ENCODE measurements at regions not wholly inside any gene's neighbourhood (a gene's known extent, or its start where the extent isn't known, plus 50 kb on each side); places are given as distances from the start of the nearest gene placed in this dataset.
A peak's percentile ranks its signal among the peaks of the same experiment; 100 is the strongest.

DNA sequence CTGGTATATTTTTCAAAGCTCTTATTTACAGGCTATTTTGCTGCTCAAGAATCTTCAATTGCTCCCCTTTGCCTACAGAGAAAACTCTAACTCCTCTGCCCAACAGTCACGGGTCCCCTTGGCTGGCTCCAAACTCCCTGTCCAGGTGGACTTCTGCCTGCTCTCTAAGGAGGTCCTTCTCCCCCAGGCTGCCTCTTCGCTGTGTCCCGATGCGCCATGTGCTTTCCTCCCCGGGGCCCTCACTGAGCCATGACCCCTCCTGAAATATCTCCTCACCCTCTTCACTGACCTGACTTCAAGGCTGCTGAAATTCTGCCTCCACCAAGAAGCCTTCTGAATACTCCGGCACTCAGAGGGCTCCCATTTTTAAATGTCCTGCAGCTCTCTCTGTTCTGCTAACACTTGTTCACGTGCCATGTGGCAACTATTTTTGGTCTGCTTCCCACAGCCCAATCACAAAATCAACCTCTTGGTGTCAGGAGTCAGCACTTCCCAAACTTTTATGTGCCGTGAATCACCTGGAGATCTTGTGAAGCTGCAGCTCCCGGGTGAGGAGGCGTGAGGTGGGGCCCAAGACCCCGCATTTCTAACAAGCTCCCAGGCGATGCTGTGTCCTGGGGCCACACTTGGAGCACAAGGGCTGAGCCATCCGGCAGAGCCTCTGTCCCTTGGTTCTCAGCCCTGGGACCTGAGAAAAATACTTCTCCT, 85.7 kb upstream of the COL13A1 start:
- no peak for DNase-seq (ENCODE audit: low spot score)

DNA sequence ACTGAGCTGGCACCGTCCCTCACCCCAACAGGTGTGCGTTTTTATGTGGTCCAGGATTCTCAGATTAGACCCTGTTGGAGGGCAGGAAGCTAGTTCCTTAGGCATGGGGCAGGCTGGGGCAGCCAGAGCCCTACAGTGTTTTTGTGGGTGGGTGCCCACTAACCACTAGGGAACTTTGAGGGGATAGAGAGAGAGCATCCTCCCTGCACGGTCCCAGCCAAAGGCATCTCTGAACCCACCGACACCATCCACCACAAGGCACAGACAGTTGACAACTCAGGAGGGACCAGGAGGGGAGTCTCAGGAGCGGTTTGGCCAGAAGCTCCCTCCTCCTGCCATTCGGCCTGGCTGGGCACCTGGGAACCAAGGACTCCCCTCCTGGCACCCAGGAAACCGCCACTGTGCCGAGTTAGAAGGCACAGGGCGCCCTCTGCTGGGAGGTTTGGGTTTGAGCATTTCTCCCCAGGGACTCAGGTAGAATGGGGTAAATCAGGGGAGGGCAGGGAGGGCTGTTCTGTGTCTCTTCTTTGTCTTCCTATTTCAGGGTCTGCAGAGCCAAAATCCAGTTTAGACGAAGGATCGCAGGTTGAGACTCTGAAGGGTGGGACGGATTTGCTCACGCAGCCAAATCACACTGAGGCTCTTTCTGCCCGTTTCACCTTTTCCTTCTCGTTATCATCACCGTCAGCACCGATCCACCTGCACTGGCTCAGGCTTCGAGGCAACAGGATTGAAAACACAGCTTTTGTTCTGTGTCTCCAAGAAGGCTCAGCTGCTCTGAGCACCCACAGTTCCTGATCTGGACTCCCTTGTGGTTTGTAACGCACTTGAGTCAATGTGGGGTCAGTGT, 84.8 kb upstream of the COL13A1 start:
- no peak for DNase-seq (ENCODE audit: low spot score)

DNA sequence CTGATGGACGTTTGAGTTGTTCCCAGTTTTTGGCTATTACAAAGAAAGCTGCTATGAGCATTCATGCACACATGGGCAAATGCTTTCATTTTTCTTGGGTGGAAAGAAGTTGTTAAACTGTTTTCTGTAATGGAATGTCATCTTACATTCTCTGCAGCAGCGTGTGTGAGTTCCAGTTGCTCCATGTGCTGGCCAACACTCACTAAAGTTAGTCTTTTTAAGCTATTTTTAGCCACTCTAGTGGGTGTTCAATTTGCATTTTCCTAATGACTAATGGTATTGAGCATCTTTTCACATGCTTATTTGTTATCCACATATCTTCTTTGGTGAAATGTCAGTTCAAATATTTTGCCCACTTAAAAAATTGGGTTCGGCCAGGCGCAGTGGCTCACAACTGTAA, 82.8 kb upstream of the COL13A1 start:
- no peak for DNase-seq (ENCODE audit: low spot score)

DNA sequence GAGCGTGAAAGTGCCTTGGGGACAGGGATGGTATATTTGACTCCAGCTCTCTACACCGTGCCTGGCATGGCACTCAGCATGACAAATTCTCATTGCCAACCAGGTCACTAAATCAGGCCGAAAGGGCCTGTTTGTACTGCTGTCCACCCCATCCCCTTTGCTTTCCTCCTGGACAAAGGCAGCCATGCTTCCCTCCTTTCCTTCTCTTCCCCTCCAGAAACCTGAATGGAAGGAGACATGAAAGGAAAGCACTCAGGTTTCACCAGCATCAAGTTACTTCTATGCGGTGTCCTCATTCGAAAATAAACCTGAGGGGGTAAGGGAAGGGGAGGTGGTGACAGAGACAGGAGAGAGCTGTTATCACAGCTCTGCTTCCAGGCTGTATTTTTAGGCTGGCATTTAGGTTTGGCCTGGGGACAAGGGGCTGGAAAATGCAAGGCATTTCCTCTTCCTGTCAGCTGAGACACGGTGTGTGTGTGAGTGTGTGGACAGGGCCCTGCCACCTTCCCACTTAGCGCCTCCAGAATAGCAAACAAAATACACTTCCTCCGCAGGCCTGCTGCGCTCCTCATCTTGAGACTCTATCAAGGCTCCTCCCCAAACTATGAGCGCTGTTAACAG, 79.9 kb upstream of the COL13A1 start:
- DNase-seq (ENCODE audit: low spot score): no peak

DNA sequence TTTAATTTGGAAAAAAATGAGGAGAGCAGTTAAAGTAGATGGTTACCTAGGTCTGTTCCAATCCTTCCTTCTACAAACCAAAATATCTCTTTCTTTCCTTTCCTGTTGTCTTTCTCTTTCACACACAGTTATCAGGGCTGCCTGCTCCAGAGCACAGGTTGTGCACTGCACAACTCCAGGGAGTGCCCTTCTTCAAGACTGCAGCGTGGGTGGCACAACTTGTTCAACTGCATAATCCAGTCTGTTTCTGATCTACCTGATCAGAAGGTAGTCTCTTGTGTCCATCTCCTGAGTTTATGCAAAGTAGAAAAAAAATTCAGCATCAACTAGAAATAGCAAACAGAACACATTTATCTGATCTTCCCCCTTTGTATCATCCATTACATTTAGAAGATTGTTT, 78.1 kb upstream of the COL13A1 start:
- no peak for DNase-seq (ENCODE audit: low spot score)

DNA sequence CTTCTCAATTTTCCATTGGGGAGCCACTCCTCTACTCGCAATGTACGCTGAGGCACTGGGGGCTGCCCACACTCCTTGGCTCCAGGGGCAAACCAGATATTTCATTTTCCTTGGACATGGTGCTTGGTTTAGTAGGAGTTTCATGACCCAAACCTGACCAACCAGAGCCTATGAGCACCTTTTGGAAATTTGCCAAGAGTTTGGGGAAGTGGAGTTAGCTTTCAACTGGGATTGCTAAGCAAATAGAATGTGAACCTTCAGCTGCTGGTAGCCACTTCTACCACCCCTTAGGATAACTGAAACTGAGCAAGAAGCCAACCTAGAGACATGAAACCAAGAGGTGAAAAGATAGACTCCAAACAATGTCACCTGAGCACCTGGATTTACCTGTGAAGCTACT, 74.9 kb upstream of the COL13A1 start:
- no peak for DNase-seq (ENCODE audit: low spot score)

DNA sequence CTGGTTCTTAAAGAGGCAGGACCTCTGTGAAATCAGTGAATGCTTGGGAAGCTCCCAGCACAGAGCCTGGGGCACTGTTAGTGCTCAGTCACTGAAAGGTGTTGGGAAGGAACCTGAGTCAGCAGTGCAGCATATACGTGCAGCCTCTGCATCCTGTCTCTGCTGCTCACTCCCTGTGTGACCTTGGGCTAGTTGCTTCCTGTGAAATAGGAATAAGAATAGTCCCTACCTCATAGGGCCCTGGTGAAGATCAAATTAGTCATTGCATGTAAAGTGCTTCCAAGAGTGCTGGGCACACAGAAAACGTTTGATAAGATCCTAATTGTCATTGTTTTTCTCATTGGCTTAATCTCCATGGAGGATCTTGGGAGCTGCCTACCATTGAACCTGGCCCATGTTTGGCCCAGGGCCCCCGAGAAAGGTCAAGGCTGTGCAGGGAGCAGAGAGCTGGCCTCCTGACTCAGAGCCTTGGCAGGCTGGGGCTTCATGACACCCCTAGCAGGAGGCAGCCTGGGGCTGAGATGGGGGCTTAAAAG, 73.3 kb upstream of the COL13A1 start:
- DNase-seq (ENCODE audit: low spot score): peak; percentile 66

DNA sequence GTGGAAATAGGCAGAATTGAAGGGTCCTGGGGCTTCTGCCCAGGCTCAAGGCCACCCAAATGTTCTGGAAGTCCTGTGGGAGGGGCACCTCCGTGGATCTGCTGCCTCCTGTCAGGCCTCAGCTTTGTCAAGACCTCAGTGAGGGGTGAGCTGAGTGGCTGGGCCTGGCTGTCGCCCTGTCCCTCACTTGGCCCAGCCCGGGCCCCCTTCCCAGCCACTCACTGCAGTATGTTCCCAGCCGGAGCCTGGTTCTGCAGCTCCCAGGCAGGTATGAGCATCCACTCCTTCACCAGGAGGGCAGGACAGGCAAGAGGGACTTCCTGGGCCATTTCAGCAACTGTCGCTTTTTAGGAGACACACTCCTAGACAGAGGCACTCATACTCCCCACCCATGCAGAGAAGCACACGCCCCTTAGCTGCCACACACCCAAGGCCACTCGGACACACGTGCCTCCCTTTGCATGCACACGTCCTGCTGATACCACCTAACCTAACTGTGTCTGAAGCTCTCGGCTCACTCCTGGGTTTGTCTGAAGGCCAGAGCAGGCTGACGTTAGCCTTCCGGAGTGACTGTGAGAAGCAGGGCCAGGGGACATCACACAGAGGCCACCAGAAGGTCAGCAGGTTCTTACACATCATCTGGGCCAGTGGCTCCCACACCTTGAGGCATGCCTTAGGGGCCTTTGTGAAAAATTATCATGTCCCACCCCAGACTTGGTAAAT, 72.2 kb upstream of the COL13A1 start:
- DNase-seq (ENCODE audit: low spot score): no peak

DNA sequence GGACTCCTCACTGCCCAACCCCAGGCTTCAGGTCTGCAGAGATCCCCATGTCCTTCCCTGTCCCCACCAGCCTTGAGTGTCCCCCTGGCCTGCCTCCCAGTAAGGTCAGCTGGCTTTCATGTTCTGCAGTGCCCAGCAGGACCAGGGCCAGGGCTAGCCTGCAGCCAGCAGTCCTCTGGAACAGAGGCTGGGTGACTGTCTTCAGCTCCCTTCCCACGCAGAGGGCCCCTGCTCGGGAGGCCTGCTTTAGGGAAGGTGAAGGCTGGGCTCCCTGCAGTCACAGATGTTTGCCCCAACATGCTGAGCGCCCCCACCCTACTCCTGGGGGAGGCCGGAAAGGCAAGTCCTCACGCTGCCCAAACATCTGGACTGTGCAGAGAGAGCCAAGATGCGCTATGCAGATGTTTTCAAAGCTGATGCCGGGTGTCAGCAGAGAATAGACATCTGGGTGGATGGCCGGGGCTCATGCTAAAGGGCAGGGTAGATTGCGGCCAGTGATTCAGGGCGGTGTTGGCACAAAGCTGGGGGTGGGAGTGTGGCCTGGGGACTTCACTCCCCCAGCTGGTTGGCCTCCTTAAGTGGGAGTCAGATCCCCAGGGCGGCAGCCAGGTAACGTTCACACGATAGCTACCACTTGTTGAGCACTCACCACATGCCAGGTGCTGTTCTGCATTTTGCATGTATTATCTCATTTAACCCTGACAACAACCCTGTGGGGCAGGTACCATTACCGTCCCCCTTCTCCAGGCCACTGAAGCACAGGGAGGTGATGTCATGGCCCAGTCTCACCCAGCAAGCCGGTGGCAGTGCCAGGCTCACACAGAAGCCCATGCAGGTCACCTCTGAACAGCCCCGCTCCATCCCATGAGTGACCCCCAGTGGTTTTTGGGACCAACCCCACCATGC, 71.2 kb upstream of the COL13A1 start:
- peak; percentile 87 for DNase-seq (ENCODE audit: low spot score)

DNA sequence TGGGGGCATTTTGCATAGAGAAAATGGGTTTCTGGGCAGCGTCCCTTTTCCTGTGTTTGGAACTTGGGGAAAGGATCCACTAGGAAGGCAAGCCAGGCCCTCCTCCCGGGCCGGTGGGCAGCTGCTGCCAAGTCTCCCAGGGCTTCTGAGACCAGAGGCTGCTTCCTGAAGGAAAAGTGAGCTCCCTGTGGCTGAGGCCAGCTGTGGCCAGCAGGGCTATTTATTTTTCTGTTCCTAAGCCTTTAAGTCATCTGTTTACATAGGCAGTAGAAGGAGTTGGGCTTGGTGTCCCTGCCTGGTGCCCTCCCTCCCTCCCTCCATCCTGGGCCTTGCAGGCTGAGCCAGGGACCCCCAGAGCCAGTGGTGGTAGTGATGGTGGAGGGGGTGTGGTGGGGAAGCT, 70.5 kb upstream of the COL13A1 start:
- DNase-seq (ENCODE audit: low spot score): no peak

DNA sequence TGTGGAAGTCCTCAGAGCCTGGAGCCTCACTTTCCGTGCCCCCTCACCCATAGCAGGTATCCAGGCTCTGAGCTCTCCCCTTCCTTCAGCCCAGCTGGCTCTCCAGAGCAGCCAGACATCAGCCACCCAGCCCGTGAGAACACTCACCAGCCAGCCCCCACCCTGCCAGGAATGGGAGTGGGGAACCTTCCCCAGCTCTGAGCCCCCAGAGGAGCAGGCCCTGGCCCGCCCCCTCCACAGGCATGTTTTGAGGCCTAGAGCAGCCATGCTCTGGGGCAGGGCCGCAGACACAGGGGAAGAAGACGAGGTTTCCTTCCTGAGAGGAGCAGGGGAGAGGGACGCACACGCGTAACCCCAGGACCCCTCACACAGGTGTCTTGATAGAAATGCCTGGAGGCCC, 70.0 kb upstream of the COL13A1 start:
- no peak for DNase-seq (ENCODE audit: low spot score)

DNA sequence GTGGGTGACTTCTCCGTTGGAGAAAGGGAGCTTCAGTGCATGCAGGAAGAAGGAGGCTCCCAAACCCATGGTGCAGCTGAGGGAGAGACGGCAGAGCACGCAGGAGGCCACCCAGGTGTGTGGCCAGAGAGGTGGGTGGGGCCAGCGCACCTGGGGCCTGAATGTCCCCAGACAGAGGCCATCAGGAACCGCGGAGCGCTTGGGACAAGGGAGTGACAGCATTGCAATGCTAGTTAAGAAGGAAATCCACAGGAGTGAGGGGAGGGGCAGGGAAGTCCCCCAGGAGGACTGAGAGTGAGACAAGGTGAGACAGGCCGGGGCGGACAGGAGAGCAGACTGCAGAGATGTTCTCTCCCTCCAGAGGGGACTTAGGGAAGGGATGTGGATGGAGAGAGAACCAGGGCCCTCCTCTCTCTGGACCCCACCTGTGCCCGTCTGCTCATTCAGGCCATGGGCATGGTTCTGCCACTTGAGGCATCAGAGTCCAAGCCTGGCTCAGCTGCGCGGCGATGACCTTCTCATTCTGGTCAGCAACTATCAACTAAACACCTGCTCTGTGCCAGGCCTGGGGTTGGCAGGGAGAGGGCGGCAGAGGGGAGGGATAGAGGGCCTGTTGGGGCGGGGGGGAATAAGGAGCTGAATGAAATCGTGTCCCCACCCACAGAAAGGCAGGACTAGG, 69.4 kb upstream of the COL13A1 start:
- DNase-seq (ENCODE audit: low spot score): no peak

DNA sequence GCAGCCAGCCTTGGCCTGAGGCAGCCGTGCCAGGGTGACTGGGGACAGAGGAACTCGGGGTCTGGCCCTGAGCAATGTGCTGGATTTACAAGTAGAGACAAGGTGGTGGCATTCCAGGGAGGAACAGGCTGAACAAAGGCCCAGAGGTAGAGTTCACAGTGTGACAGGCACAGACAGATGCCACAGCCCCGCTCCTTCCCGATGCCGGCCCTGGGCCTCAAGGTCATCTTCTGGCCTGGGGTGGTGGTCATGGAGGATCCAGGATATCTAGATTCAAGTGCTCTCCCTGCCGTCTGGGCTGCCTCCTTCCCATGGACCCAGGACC, 68.9 kb upstream of the COL13A1 start:
- DNase-seq (ENCODE audit: low spot score): no peak

DNA sequence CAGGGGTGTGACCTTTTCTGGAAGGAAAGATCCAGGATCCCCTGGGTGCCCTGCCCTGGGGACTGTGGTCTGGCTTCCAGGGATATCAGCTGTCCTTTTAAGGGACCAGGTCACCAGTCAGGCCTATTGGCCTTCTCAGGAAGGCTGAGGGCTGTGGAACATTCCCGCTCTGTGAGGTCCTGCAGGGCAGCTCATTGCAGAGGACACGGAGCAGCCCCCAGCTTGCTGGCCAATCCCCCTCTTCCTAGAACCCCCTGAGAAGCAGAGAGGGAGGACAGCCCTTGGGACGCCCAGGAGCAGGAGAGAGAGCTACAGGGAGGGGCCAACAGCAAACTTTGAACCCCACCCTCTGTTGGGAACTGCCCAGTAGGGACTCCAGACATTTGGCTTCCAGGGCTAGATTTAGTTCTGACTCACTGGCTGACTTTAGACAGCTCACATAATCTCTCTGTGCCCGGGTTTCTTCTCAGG, 67.9 kb upstream of the COL13A1 start:
- peak; percentile 95 for DNase-seq (ENCODE audit: low spot score)

DNA sequence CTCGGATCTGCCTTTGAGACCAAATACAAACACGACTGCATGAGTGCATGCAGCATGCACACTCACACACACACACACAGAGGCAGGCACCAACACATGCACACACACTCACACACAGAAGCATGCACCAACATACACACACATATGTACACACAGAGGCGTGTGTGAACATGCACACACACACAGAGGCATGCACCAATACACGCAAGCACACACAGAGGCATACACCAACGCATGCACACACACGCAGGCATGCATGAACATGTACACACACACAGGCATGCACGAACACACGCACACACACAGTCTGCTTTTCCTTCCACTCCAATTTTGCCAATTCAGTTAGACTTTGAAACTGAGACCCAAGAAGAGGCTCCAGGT, 67.3 kb upstream of the COL13A1 start:
- DNase-seq (ENCODE audit: low spot score): no peak

DNA sequence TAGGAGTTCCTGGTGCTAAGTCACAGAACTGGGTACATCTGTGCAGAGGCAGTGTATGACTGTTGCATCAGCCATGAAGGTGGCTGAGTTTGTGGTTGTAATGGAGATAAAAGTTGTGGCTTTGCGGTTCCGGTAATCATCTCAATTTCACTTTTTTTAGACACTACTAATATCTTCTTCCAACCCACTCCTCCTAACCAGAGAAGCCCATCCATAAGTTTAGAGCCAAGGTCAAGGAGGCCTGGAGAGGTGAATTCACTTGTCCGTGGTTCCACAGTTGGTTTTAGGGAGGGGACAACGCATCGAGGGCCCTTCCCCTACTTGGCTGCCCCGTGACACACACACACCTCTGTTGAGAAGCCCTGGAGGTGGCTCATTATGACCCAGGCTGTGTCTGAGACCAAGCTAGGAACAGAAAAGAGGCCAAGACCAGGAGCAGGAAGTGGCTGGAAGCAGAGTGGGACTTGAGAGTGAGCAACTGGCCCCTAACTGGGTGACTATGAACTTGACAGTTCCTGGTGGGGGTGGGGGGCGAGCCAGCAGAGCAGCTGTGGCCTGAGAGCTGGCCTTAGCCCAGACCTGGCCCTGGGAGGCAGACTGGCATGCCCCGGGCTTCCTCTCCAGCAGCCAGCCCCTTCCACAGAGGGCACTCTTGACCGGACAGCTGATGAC, 66.8 kb upstream of the COL13A1 start:
- no peak for DNase-seq (ENCODE audit: low spot score)

DNA sequence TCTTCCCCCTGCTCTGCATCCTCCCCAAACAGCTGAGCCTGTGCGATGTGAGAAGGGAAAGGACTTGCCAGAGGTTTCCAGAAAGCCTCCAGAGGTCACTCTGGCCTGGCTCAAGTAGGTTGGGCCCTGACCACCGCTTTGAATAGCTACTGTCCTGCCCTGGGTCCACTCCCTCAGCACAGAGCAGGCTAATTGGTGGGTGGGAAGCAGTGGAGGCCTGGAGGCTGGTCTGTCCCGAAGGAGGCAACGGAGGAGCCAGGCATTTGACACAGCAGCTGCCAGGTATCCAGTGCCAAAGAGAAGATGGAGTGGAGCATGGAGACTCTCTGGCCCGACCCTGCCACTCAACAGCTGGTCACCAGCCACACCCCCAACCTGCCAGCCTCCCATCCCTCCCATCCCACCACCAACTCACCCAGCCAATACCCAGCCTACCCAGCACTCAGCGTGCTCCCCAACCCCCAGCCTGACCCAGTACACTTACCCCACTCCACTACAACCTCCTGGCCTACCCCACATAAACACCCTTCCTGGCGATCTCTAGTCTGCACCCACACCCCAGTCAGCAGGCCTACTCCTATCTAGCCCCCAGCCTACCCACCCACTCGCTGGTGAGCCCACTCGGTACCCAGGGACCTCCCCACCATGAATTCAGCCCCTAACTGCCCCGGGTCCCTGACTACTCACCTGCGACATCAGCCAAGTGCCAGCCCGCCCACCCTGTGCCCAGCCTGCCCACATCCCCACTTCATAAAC, 64.6 kb upstream of the COL13A1 start:
- no peak for DNase-seq (ENCODE audit: low spot score)

DNA sequence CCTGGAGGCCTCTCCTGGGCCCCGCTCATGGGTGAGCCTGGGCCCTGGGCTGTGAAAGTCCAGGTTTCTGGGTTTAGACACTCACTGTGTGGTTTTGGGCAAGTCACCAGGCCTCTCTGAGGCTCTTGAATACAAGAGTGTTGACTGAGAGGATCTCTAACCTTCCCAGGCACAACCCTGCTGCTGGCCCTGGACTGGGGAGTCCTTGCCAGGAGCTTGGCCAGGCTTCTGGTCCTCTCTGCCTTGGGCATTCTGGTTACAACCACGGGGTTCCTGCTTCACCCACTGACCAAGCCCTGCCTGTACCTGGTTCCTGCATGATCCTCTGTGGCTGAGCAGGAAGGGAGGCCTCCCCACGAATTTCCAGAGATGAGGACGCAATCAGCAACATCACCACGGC, 63.6 kb upstream of the COL13A1 start:
- no peak for DNase-seq (ENCODE audit: low spot score)

DNA sequence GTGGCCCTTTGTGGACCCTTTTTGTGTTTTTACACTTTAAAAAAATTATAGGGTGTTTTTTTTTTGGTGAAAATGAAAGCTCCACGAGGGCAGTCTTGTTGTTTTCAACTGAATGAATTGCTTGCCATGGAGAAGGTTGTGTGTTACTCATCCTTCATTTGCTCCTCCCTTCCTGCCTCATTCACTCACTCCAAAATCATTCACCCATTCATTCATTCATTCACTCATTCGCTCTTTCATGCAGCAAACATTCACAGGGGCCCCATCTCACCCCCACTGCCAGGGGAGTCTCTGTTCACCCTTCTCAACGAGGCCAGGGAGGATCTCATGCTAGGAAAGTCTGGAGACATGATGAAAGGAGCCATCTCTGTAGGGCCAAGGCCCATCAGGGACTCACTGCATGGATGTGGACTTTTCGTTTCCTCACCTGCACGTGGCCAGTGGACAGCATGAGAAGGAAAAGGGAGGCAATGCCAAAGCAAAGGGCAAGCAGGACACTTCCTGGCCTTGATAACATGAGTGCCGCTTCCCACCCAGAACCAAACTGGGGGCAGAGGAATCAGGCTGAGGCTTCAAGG, 62.8 kb upstream of the COL13A1 start:
- no peak for DNase-seq (ENCODE audit: low spot score)

Data from umbilical cord (tissue), 1 donor.